ENCODE measurements at regions not wholly inside any gene's neighbourhood (a gene's known extent, or its start where the extent isn't known, plus 50 kb on each side); places are given as distances from the start of the nearest gene placed in this dataset.

- TF ChIP-seq, protein P1, sequence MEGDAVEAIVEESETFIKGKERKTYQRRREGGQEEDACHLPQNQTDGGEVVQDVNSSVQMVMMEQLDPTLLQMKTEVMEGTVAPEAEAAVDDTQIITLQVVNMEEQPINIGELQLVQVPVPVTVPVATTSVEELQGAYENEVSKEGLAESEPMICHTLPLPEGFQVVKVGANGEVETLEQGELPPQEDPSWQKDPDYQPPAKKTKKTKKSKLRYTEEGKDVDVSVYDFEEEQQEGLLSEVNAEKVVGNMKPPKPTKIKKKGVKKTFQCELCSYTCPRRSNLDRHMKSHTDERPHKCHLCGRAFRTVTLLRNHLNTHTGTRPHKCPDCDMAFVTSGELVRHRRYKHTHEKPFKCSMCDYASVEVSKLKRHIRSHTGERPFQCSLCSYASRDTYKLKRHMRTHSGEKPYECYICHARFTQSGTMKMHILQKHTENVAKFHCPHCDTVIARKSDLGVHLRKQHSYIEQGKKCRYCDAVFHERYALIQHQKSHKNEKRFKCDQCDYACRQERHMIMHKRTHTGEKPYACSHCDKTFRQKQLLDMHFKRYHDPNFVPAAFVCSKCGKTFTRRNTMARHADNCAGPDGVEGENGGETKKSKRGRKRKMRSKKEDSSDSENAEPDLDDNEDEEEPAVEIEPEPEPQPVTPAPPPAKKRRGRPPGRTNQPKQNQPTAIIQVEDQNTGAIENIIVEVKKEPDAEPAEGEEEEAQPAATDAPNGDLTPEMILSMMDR (IDR thresholded peaks at IDR 0.05; ENCODE audit: extremely low read depth in 1 of 2, insufficient read depth in 1 of 2, low read depth in 1 of 2, low read length in 2 of 2): no peak
- TF ChIP-seq POLR2A (IDR thresholded peaks at IDR 0.05; ENCODE audit: low read depth, low read length): no peak
Observed at GRCh38 chr3:72322264-72322976, 525.8 kb downstream of the SHQ1 start.

Measured in endothelial cell of umbilical vein (primary cell).